NCI-H1436 (cell line): ENCODE measurements at regions not wholly inside any gene's neighbourhood (a gene's known extent, or its start where the extent isn't known, plus 50 kb on each side); places are given as distances from the start of the nearest gene placed in this dataset.

ENCODE experiments used
- DNase-seq: peaks from one replicate; lab custom pipeline; 2025; lab: John Stamatoyannopoulos, UW

DNA sequence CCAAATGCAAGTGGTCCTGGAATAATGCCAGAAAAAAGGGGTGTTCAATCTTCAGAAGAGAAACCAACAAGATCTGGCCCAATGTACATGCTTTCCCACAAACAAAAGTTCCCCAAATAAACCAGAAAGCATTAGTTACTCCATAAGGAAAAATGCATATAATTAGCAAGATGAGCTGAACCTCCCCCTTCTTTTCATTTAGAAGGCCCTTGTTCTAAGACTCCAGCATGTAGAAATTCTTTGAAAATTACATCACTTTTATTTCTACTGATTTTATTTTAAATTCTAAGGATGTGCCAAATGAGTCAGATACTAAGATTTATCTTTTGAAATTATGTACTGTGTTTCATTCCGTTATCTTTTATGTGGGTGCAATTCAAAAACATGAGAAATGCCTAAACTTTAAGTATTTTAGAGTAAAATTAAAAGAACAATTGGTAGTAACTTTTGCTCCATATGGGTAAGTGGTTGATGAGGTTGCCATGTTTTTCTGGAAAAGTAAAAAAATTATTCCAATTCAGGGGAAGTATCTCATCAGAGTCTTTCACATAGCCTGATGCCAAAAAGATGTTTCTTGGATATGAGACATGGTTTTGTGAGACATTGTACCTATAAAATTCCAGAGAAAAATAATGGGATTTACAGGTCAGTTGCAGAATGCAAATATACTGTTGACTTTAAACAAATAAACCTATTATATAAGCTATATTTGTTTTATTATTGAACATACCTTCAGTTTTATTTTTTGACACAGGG, 106.5 kb upstream of the CCDC112 start:
- no peak for DNase-seq

DNA sequence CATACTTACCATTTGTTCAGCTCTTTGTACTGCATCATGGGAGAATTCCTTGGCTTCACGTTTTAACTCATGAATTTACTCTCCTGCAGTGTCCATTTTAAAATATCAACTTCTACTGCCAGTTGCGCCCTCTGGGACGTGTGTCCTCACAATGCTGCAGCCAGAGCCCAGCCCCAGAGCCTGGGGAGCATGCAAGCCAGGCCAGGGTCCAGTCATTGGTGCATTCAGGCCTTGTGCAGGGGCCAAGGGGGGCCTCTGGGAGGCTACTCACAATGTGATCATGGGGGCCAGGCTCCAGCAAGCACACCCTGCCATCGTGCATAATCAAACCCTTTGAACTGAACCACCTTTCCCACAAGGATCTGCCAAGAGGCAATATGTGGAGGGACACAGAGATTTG, 105.6 kb upstream of the CCDC112 start:
- DNase-seq = no peak

DNA sequence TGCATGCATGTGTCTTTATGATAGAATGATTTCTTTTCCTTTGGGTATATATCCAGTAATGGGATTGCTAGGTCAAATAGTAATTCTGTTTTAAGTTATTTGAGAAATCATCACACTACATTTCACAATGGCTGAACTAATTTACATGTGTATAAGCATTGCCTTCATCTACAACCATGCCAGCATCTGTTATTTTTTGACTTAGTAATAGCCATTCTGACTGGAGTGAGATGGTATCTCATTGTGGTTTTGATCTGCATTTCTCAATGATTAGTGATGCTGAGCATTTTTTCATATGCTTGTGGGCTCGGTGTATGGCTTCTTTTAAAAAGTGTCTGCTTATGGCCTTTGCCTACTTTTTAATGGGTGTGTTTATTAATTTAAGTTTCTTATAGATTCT, 102.3 kb upstream of the CCDC112 start:
- no peak for DNase-seq

DNA sequence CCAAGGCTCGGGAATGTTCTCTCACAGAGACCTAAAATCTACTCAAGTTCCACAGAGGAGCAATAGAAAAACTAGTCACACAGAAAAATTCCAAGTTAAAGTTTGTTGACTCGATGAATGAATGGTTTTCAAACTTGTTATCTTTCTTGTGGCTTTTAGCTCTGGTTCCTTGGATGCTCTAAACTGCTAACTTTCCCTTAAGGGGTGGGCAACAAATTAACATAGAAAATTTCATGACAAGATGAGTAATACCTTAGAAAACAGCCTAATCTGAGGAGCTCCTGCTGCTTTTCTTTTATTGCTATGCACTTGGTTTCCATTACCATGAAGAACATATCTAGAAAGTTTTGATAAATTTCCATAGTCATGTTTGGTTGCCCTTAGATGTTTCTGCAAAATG, 100.2 kb upstream of the CCDC112 start:
- DNase-seq = no peak

DNA sequence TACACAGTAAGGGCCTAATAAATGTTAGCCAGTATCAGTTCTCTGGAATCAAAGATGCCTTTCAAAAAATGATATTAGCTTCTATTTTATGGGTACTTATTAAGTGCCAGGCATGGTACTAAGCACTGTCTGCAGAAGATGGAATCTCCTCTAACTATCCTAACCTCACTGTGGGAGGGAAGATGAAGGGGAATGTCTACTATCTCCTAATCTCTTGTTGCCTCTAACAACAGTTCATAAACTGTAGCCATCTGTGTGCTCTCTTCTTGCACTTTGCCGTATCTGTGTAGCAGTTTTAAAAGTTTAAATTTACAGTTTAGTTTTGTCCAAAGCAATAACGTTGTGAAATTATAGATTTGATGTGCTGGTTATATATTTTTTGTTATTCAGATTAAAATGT, 99.6 kb upstream of the CCDC112 start:
- no peak for DNase-seq

DNA sequence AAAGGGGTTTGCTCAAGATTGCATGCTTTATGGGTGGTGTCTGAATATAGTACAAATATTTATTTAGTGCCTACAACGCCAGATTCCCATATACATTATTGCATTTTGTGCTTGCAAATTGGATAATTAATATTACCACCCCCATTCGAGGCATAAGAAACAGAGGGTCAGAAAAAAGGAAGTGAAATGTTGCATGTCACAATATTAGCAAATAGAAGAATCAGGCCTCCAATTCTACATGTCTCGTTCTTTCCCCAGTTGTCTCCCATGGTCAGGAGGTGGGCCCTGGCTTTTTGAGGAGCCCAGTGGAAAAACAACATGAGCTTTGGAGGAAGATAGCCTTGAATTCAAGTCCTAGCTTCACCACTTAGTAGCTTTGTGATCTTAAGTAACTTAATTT, 98.1 kb upstream of the CCDC112 start:
- DNase-seq = no peak

DNA sequence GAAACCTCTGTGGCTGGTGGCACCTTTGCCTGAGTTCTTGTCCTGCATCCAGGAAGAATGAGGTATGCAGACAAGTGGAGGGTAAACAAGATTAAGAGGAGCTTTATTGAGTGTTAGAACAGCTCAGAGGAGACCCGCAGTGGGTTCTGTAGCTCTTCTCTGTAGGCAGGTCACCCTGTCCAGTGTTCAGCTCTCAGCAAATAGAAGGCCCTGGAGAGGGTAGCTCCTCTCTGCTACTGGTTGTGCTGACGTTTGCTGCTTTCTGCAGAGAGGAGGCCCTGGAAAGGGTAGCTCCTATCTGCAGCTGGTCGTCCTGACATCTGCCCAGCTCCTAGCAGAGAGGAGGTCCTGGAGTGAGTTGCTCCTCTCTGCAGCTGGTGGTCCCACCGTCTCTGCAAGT, 96.8 kb upstream of the CCDC112 start:
- no peak for DNase-seq

DNA sequence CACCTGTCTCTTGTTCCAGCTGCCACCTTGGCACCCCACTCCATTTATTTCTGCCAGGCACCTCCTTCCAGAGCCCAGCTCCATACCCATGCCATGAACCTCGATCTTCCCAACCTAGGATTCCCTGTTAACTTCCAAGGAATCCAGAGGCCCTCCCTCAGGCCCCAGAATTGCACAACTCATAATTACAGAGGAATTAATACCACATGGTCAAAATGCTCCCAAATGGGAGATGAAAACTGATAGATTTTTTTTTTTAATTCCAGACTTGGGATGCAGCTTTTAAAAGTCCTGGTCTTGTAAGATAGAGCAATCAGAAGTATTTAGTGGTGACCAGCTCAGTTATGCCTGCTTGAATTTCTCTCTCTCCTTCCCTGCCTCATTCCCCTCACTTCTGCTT, 96.2 kb upstream of the CCDC112 start:
- DNase-seq = no peak

DNA sequence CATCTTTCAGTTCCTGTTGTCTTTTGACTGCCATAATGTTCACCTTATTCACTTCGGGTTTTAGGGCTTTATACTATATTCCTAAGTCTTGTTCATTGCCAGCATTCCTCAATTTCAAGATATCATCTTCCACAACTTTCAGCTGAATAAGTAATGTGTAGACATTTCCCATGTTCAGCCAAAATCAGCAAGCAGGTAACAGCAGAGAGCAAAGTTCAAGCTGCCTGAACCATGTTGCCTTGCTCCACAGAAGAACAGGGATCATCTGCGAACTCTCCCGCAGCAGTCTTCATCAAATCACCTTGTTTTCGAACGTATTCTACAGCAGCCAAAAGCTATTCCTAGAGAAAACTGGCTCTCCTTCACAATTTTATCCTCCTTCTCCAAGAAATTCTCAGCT, 95.3 kb upstream of the CCDC112 start:
- no peak for DNase-seq

DNA sequence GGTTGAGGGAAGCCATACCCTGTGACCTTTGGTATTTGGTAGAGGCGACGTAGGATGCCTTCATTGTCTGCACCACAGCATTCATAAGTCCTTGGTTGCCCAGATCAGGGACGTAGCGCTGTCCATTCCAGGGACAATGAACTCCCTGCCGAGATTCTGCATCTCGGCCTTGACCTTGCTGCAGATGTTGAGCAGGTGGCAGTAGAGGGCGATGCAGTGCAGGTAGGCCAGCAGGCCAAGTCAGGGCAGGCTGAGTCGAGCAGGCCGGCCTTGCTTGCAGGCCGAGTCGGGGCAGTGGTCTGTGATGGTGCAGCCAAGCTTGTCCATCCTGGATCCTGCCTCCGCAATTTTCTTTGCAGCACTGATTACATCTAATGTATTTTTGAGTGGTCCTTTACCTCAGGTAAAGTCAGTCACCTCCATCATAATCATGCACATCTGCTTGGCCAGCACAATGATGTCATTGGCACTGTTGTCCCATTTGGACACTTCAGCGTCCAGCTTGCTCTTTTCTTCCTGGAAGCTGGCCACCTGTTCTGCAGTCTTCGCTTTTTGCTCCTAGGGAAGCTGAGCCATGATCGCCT, 93.4 kb upstream of the CCDC112 start:
- DNase-seq = no peak

DNA sequence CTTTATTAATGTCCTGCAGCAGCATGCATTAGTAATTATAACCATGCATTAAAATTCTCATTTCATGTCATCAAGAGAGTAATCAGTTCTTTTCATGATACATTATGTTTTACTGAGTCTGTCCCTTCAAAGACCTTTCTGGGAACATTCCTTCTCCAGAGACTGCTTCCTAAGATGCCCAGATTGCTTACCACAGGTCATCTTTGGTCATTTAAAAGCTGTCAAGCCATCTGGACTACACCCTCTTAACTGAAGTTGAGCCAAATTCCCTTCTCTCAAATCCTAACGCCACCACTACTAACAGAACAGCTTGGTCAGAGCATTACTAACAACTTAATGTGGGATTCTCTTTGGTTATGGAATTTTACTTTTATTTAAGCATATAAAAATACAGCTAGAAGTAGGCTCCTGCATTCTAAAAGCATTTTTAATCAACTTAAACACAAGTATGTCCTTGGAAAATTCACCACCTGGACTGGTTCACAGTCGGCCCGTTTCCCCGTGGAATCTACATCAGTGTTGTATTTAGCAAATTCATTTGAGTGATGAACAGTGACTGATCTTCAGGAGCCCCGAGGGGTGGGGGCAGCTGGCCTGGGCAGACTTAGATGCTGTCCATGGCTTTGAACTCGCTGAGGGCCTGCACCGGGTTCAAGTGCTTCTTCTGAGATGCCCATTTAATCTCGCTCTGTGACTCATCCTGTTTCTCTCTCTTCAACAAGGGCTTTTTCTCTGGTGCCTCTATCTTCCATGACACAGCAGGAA, 92.8 kb upstream of the CCDC112 start:
- DNase-seq = no peak

DNA sequence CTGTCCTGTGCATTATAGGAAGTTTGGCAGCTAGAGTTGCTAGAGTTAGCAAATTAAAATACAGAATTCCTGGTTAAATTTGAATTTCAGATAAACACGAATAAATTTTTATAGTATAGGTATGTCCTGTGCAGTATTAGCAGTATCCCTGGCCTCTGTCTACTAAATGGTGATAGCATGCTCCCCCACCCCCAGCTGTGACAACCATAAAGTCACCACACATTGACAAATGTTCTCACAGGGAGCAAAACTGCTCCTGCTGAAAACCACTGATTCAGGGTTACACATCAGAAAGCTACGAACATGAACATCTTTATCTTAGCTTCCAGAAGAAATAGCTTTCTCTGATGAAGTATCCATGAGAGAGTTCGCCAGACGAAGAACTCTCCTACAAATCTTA, 91.8 kb upstream of the CCDC112 start:
- DNase-seq = no peak

DNA sequence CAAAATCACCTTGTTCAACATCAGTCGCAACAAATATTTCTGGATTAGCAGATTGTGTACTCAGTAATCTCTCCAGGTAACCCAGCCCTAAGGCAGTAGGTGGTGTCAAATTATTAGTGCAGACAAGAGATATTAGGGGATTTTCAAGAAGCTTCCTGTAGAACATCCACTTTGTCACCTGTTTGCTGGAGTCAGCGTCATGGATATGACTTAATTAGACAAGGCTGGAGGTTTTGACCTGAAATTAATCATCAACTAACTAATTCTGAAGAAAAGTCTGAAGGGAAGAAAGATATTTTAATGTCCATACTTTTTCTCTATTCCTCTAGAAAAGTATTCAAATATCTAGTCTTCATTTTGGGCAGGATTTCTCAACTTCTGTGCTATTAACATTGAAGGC, 91.4 kb upstream of the CCDC112 start:
- no peak for DNase-seq

DNA sequence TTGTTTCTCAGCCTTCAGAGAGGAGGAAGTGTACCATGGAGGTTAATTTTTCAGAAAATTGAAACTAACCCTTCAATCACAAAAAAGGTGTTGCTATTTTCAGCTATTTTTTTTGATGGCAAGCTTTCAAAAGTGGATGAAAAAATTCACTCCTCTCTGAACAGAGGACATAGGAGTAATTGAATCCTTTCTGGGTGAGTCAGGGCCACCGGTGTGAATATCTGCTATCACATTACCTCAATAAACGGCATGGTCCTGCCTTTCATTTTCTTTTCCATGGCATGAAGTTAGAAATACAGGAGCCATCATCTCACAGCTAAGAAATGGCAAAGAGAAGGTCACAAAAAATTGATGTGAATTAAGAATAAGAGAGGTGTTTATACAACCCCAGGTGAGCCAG, 90.2 kb upstream of the CCDC112 start:
- no peak for DNase-seq

DNA sequence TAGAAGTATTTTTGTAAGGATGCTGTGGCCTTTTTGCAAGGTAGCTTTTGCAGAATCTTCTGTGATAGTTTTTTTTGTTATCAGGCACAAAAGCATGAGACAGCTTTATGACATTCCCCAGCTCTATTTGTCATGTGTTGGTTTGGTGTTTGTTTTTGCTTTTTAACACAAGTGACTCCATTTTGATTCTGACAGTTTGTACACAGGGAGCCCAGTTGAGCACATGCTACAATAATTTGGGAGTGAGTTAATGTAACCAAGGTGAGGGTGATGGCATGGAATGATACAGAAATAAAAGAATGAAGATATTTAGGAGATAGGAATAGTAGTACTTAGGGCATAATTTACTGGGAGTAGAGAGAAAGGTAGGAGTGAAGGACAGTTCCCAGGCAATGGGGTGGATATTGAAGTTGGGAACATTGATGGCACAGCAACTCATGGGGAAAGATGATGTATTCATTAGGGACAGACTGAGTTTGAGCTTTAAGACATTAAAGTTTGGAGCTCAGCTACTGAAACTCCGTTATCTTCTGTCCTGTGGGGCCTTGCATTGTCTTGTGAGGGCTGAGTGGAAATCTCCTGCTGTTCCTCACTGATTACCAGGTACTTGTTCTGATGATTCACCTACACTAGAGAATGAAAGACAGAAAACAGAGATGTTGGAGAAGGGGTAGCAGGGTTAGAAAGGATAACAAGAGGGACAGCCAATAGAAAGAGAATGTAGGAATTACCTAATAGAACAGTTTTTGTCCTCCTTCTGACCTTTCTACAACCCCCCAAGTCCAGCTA, 88.3 kb upstream of the CCDC112 start:
- no peak for DNase-seq

DNA sequence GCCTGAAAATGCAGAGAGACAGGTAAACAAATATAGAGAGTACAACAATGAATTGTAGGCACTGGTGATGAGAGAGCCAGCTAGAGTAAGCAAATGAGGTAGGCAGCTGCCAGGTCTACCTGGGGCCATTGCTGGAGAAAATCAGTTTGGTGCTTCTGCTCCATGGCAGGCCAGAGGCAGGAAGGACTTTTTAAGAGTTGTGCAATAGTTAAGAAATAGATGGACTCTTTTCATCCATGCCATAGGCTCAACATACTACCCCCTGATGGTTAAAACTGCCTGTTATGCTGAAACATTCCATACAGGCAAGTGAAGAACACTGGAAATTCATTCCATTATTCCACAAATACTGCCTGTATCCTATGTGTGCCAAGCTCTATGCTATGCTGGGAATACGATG, 86.5 kb upstream of the CCDC112 start:
- no peak for DNase-seq

DNA sequence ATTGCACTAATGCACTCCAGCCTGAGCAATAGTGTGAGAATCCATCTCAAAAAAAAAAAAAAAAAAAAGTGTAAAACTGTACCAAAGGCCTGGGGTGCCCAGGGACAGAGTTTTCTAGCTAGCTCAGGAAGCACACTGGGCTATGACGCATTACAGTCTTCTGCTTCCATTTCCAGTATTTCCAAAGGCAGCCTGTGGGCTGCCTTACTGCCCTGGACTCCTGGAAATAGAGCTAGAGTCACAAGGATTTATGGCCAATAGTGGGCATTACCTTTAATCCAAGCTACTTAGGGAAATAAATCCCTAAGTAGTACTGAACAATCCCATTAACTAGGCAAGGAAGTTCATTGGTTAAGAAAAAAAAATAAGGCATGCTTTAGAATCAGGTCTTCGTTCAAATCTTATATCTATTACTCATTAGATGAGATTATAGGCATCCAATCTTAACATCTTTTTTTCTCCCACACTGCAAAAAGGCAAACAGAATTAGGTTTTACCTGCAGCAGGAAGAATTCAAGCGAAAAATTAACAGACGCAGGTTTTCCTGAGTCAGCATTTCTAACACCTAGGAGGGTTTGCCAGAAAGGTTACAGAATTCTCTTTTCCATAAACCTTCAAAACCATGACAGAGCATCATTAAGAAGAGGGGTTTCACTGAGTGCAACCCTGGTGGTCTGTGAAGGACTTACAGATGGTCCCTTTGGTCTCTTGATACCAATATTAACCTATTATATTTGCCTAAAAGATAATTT, 85.6 kb upstream of the CCDC112 start:
- DNase-seq = no peak

DNA sequence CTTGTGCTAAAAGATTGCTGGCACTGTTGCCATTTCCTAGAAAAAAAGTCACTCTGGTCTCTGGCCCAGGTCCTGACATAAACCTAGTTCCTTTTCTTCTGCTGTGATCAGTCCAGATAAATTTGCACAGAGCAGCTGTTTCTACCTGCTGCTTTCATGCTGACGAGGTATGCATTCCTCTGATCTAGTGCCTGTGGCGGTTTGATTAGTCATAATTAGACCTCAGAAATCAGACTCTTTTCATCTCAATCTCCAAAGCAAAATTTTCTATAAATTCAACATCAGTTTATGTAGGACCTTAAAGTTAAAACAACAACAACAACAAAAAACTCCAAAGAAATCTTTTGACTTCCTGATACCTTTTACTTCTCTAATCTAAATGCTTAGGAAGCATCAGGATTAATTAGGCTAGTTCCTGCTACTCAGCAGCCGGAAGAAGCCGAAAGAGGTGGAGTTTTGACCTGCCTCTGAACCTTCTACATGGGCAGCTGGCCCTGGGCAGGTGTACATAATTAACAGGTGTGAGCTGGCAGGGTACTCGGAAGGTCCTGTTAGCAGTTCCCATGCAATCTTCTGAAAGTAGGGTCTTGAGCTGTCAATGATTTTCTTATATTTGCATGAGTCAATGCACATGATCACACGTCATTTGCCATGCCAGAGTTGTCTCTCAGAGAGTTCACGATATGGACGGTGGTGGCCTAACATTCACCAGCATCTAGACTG, 83.3 kb upstream of the CCDC112 start:
- no peak for DNase-seq

DNA sequence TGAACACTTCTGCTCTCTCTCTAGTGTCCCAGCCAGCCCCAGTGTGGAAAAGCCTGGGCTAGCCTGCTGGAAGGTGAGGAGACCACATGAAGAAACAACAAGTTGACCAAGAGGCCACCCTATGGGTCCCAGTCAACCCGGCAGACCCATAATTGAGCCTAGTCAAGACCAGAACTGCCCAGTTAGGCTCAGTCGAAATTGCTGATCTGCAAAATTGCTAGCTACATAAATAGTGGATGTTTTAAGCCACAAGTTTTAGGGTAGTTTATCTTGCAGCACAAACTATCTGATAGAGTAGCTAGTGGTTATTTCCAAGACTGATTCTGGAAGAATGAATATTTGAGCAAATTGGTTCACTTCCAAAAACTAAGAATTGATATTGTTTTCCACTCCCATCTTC, 82.3 kb upstream of the CCDC112 start:
- no peak for DNase-seq

DNA sequence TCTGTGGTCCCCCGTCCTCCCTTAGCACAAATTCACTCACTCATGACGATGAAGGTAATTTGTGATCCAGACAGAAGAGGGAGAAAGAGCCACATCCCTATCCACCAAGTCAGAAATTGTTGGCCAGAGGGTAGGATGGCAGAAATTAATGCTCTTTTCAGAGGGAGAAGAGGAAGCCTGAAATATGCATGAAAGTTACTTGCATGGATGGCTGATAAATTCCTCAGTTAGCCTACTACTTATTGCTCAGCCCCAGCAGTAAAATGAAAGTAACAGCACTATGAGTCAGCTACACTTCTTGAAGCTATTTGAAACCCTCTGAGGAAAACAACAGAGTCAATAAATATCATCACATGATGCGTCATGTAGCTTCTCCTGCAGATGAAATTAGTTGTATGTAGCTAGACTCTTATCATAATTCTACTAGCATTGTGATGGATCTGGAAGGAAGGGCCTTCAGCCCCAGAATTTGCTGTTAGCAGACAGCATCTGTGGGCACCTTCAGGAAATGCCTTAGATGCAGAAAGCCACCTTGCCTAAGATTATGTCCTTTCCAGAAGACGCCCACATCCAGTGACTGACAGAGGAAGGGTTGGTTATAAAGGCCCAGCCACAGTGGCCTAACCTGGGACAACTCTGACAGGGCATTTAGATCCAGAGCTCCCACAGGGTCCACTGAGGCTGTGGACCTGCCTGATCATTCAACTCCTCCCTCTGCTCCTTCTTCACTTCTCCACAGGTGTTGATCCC, 81.2 kb upstream of the CCDC112 start:
- DNase-seq = no peak

DNA sequence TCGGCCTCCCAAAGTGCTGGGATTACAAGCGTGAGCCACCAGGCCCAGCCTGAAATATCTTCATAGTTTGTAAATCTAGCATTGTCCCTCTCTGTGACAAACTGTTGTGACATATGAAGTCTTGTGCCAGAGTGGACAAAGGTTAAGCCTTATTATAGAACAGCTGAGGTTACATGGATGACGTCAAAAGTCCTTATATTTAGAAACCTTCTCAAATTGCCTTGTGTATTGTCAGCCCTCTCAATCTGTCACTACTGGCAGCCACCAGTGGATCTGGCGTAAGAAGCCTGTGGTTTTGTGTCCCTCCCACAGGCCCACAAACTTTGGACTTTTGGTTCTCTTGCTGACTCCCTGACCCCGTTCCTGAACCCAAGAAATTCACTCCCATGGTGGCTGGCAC, 79.4 kb upstream of the CCDC112 start:
- DNase-seq = no peak
